GM12891 (cell line): ENCODE measurements at regions not wholly inside any gene's neighbourhood (a gene's known extent, or its start where the extent isn't known, plus 50 kb on each side); places are given as distances from the start of the nearest gene placed in this dataset.

ENCODE experiments used
- DNase-seq: peaks from one replicate; pipeline ENCODE4 v3.0.0; 2011; ENCODE audit warnings: low spot score; ENCODE audit not compliant: insufficient read length
- FAIRE-seq: peaks from 2 replicates; lab custom pipeline; 2011; peaks lifted over from hg19 to GRCh38; lab: Jason Lieb, UNC
- PAX5 ChIP-seq: IDR thresholded peaks from 2 replicates; pipeline ENCODE4 v1.6.1; 2011; ENCODE audit warnings: low read length, moderate library complexity, mild to moderate bottlenecking; ENCODE audit not compliant: insufficient read depth, severe bottlenecking
- POLR2A ChIP-seq: IDR thresholded peaks from 2 replicates; pipeline ENCODE4 v1.6.1; 2011; ENCODE audit warnings: low read depth, low read length, control low read depth
- POLR2AphosphoS5 ChIP-seq: IDR thresholded peaks from 2 replicates; pipeline ENCODE4 v1.6.1; 2011; ENCODE audit warnings: low read depth, low read length, control low read depth
- POU2F2 ChIP-seq: IDR thresholded peaks from 2 replicates; pipeline ENCODE4 v1.6.1; 2011; ENCODE audit warnings: low read depth, mild to moderate bottlenecking, control low read depth, low read length, moderate library complexity
- SPI1 ChIP-seq: IDR thresholded peaks from 2 replicates; pipeline ENCODE4 v1.6.1; 2011; ENCODE audit warnings: low read depth, low read length, control low read depth
- TAF1 ChIP-seq: IDR thresholded peaks from 2 replicates; pipeline ENCODE4 v1.6.1; 2011; ENCODE audit warnings: low read depth, low read length, control low read depth

GRCh38 chr12:75683220-75683619, 171.8 kb upstream of the KRR1 start:
- FAIRE-seq (no peak), DNase-seq (no peak)
- TF ChIP-seq PAX5 (no peak), POU2F2 (no peak), POLR2A (no peak), TAF1 (no peak), SPI1 (no peak), POLR2AphosphoS5 (no peak)

- FAIRE-seq (no peak), DNase-seq (no peak)
- TF ChIP-seq POU2F2 = no peak
- no peak for TF ChIP-seq PAX5
- TF ChIP-seq POLR2A = no peak
- no peak for TF ChIP-seq SPI1
- TF ChIP-seq POLR2AphosphoS5 = no peak
- TF ChIP-seq TAF1 = no peak
Measured at GRCh38 chr12:75677522-75677921, 166.1 kb upstream of the KRR1 start.

DNA sequence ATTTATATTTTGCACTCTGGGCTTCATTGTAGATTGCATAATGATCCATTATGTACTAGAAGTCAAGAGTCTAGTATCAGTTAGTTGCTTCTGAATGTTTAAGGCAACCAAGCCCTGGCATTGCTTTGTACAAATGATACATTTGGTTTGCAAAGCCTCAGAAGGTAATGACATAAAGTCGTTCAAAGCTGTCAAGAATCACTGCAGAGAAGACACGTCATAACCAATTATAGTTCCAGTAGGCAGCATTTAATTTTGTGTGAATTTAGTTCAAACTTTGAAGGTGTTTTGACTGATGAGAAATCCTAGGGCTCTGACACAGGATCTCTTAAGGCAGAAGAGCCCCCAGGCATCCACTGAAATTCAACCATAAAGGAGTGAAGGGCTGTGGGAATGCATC, 163.0 kb upstream of the KRR1 start:
- TF ChIP-seq TAF1 (no peak), PAX5 (no peak), POU2F2 (no peak), POLR2AphosphoS5 (no peak), SPI1 (no peak), POLR2A (no peak)
- DNase-seq = no peak
- FAIRE-seq = no peak

DNA sequence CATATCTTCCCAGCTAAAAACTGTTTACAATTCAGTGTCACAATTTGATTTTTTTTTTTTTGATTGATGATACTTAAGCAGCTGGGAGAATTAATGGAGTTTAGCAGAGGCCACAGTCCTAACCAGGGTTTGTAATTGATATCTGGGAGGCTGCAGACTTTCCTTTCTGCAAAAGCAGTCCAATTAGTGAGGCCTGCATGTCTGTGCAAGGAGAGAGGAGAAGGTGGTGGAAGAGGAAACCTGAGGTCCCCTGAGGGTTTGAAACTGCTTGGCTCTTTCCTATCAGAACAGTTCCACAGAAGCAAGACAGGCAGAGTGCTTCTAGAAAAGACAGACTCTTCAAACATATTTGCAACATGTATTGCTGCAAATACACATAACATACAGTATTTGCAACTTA, 160.8 kb upstream of the KRR1 start:
- FAIRE-seq = no peak
- TF ChIP-seq POLR2AphosphoS5 = no peak
- no peak for TF ChIP-seq TAF1
- TF ChIP-seq POU2F2 = no peak
- TF ChIP-seq POLR2A = no peak
- no peak for TF ChIP-seq PAX5
- no peak for TF ChIP-seq SPI1
- DNase-seq = no peak

- TF ChIP-seq TAF1 = no peak
- no peak for TF ChIP-seq POU2F2
- TF ChIP-seq POLR2AphosphoS5 = no peak
- TF ChIP-seq PAX5 = no peak
- no peak for TF ChIP-seq POLR2A
- no peak for TF ChIP-seq SPI1
- DNase-seq = no peak
- FAIRE-seq = no peak
Measured at GRCh38 chr12:75670216-75670615, 158.8 kb upstream of the KRR1 start.

GRCh38 chr12:75666939-75667334, 155.5 kb upstream of the KRR1 start:
- no peak for TF ChIP-seq PAX5
- TF ChIP-seq POLR2A = no peak
- TF ChIP-seq TAF1 = no peak
- no peak for TF ChIP-seq POU2F2
- no peak for TF ChIP-seq SPI1
- no peak for TF ChIP-seq POLR2AphosphoS5
- DNase-seq (no peak), FAIRE-seq (no peak)

DNA sequence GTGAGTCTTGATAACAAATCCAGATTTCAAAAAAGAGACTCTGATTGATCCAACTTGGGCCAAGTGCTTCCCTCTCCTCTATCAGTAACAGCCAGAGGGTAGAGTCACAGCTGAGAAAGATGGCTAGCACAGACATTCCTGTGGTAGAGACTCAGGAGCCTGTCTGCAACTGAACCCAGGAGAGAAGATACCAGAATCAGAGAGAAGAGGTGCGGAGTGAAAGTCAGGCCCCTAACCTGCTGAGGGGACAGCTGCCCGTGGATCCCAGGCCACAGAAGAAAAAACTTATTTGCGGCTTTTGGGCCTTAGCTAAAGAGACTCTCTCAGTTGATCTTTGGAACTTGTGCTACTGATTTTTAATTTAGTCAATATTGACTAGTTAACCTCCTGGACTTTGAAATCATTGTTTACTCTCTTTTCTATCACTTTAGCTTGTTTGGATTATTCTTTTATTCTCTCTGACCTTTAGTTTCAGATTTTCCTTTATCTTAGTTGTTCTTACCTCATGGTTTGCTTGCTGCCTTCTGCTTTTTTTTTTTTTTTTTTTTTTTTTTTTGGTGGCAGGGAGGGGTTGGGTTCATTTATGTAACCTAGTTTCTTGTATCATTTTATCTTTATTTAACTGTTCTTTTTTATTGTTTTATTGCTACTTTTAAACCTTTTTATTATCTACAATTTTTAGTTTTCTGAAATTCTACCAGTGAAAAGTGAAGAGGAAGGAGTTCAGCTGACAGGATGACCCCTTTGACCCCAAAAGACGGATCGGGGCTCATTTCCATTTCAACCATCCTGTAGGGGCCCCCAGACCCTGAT, 154.9 kb upstream of the KRR1 start:
- no peak for FAIRE-seq
- TF ChIP-seq SPI1 (no peak), POU2F2 (no peak), POLR2A (no peak), POLR2AphosphoS5 (no peak)
- no peak for DNase-seq

GRCh38 chr12:75665216-75665615, 153.8 kb upstream of the KRR1 start:
- no peak for DNase-seq
- no peak for FAIRE-seq
- TF ChIP-seq TAF1 (no peak), POU2F2 (no peak), POLR2AphosphoS5 (no peak), POLR2A (no peak), PAX5 (no peak), SPI1 (no peak)

DNA sequence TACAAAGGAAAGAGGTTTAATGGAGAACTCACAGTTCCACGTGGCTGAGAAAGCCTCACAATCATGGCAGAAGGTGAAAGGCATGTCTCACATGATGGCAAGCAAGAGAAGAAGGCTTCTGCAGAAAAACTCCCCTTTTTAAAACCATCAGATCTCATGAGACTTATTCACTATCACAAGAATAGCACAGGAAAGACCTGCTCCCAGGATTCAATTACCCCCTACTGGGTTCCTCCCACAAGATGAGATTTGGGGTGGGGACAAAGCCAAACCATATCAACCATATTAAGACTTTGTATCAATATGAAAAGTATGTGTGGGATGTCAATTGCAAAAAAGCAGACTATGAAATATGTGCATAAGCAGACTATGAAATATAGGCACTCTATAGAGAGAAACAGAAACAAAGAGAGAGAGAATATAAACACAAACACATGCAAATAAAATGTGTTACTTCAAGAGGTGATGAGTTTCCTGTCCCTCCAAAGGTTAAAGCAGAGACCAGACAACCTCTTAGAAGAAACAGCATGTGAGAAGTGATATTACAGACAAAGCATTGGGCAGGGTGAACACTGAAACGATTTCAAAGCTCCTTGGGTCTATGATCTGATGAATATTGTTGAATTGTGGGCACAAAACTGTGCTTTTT, 151.2 kb upstream of the KRR1 start:
- FAIRE-seq = no peak
- TF ChIP-seq POU2F2 = no peak
- no peak for TF ChIP-seq SPI1
- TF ChIP-seq PAX5 = no peak
- no peak for TF ChIP-seq TAF1
- TF ChIP-seq POLR2A = no peak
- TF ChIP-seq POLR2AphosphoS5 = no peak
- DNase-seq = no peak

GRCh38 chr12:75661908-75662307, 150.5 kb upstream of the KRR1 start:
- no peak for TF ChIP-seq SPI1
- no peak for FAIRE-seq
- DNase-seq = no peak
